NCI-H526 treated with DMSO at 0.1 percent for 48 hours (cell line): ENCODE measurements at regions not wholly inside any gene's neighbourhood (a gene's known extent, or its start where the extent isn't known, plus 50 kb on each side); places are given as distances from the start of the nearest gene placed in this dataset.
"Not testable (repeated sequence)": the region's sequence is repeated elsewhere in the genome, so short reads cannot be mapped to it uniquely, and the experiment has no call there.

Source experiments
- DNase-seq: peaks from one replicate; lab custom pipeline; 2025; lab: John Stamatoyannopoulos, UW

DNA sequence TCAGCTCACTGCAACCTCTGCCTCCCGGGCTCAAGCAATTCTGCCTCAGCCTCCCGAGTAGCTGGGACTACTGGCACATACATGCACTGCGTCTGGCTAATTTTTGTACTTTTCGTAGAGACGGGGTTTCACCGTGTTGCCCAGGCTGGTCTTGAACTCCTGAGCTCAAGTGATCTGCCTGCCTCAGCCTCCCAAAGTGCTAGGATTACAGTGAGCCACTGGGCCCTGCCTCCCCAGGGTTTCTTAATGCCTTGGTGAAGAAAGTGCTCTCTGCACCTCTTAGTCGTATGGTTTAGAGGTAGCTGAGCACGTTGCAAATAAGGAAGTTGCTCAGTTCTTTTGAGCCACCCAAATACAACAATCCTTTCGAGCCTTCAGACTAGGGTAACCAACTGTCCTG is 1098.5 kb downstream of the TBC1D22A start:
- not testable (repeated sequence) for DNase-seq

DNA sequence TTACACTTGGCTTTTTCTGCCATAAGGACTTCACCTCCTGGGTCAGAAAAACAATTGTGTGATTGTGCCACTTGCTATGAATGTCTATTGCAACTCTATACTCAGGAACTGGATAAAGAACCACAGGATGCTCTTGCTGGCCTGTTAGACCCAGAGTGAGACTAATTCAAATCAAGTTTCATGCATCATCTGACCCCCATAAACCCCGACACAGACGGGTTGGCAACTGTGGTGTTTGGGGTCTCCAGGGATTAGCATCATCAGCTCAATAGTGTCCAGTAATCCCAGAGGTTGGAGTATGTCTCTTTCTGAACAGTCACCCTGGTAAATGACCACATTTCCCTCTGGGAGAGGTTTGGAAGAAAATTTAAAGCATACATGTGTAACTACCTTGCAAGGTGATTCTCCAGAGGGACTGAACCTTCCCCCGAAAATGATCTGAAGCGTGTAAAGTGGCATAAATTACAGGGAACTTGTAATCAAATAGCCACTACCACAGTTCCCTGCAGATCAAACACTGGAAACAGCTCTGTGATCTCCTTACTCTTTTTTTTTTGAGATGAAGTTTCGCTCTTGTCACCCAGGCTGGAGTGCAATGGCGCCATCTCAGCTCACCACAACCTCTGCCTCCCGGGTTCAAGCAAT is 1097.6 kb downstream of the TBC1D22A start:
- DNase-seq: no peak

DNA sequence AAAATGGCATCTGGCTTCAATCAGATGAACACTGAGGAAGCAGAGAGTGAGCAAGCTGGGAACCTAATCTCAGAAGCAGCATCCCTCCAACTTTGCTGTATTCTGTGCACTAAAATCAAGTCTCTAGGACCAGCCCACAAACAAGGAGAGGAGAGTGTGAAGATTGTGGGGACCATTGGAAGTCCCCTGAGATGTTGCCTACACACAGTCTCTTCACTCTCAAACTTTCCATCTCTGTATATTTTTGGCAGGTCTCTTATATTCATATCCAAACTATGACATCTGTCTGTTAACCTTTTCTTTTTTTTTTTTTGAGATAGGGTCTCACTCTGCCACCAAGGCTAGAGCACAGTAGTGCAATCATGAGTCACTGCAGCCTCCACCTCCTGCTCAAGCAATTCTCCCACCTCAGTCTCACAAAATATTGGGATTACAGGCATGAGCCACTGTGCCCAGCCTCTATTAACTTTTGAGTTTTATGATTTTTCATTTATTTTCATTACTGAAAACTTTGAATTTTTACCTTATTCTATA is 1096.4 kb downstream of the TBC1D22A start:
- no peak for DNase-seq

DNA sequence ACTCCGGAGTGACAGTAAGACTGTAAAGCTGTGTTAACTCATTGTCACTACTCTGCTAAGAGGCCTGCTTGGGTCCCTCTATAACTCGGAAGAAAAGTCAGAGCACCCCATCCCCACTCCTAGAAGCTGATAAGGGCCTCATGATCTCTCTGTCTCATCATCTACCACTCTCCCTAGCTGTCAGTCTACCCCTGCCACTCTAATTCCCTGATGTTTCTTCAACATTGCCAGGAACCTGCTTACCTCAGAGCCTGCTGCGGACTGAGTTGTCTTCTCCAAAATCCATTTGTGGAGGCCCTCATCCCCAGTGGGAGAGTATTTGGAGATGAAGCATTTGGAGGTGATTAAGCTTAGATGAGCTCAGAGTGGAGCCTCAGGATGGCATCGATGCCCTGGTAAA is 1092.2 kb downstream of the TBC1D22A start:
- DNase-seq: no peak

DNA sequence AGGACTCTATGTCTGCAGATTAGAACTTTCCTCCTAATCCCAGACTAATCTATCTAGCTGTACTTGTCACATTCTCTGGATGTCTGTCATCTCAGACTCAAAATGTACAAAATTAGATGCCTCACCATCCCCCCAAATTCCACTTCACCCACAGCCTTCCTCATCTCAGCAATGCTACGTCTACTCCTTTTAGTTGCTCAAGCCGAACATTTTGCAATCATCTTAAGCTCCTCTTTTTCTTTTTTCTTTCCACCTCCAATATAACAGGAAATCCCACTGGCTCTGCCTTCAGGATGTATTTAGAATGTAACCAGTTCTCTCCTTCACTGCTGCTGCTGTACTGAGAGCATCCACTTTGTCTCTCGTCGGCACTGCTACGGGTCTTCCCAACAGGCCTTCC is 1091.8 kb downstream of the TBC1D22A start:
- DNase-seq: no peak

DNA sequence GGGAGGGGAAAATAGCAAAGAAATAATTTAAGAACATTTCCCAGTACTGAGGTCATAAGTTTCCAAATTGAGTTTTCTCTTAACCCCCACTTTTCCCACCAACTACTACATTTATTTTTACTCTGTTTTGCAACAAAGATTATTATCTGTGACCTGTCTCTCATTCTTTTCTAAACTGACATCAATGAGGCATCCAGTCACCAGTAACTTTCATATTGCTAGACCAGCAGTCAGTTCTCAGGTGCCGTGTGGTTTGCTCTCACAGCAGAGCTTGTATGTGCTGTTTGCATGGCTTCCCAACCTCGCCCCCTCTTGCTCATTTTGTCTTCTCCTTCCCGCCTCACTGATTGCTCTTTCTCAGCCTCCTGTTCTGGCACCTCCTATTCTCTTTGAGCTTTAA is 1091.3 kb downstream of the TBC1D22A start:
- DNase-seq: no peak

DNA sequence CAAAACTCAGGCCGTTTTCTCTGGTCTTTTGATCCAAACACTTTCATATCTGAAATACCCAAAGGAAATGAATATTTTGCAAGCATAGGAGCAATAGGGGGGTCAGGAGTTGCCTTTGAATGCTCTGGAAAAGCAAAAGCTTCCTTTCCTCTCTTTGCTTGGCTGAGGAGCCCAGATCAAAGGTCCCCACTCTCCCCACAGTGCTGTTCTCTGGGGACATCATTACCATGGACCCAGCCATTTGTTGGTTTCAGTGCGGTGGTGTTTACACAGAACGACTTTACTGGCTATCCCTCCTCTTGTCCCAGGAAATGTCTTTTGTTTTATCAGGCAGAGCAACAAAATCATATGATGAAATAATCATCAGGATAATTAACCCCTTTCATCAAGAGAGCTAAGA is 1089.1 kb downstream of the TBC1D22A start:
- no peak for DNase-seq

DNA sequence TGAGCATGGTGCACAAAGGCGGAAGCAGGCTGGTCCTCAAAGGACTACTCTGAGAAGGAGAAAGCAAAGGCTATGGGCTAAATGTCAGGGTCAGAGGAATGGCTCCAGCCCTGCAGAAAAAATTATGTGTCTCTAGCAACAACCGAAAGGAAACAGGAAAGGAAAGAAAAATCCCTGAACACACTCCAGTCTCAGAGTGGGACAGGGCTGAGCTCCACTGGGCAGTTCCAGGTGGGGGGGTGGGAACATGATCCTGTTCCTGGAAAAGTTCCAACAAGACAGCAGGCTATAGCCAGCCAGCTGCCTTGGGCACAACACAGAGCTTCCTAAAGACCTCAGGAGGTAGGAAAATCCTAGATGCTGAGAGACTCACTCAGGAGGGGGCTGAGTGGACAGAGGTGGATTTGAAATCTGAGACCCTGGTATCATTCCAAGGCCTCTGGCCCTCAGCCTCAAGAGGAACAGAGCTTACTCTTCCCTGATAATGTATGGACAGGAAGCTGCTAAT is 1088.2 kb downstream of the TBC1D22A start:
- DNase-seq: no peak

DNA sequence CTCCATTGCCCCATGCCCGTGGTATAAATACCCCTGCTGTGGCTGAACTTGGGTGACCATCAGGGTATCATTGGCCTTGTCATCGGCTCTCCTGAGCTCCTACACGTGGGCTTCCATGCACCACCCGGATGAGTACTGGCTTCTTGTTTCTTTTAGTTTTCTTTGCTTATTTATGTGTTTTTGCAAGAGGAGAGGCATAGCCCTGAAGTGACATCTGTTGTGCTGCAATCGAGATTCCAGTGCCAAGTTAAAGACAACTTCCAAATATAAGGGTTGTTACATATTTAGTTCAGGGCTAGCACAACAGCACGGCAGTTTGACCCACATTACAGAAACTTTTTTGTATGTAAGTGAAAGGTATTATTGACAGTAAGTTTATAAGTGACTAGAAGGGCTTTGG is 1087.1 kb downstream of the TBC1D22A start:
- no peak for DNase-seq

DNA sequence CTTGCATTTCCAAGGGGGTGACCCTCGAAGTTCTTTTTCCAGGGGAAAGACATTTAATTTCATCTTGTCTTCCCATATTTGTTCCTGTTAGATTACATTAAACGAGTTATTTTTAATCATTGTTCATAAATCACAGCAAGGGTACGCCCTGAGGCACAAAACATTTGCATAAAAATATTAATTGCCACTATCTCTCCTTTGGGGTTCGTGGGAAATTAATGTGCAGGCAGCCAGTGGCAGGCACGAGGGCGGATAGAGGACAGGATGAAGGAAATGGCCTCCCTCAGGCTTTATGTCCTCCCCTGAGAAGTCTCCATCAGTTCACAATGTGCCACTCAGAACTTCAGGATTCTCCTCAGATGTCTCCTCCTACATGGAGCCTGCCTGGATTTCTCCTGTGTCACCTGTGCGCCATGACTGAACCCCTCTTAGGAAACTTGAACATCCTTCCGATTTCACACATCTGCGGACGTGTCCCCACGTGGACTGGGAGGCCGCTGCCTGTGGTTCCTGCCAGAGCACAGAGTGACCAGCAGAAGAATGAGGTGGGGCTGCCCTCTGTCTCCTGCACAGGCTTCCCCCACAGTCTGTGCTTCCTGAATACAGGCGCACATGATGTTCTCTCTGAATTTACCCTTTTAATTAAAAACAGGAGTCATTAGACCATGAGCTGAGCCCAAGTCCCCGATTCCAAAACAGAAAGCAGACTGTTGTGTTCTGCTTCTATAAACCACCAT is 1085.9 kb downstream of the TBC1D22A start:
- no peak for DNase-seq

DNA sequence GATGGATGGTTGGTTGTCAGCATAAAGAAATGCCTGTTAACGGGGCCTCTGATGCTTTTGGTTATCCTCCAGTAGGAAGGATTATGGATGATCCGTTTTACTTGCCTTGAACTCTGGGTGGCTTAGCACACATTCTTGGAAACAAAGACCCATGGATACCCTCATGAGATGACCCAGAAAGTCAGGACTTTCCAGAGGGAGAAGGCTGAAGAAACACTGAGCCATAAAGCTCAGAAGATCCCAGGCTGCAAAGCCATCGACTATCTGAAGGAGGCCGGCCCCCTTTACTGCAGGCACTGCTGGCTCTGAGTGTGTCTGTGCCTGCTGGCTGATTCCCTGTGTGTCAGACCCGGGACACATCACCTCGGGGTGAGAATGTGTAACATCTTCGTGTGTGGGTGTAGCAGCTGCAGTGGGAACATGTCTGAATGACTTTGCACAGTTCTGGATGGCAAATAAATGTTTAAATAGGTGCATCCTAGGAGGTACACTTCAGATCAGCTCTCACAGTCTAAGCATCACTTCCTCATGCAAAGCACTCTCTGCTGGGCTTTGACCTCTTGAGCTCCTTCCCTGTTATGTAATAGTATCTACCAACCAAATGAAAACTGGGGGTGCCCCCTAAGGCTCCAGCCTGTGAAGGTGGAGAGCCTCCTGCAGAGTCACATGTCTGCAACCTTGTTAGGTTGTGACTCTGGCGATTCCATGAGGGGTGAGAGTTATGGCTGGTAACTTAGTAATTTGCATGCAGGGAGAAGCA is 1084.9 kb downstream of the TBC1D22A start:
- no peak for DNase-seq

DNA sequence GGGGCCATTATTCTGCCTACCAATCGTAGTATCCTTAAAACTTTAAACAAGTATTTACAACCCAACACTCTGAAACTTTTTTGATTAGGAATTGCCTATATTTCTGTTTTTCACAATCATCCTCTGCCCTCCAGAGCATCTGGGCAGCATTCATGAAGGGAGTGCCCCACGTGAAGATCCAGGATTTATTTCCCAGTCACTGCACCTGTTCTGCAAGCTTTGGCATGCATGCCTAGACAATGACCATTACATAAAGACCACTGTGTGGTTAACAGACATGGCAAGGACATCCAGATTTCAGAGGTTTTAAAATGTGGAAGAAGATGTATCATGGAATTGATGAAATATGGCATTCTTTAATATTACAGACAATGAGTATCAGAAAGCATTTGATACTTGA is 1083.8 kb downstream of the TBC1D22A start:
- DNase-seq: no peak

DNA sequence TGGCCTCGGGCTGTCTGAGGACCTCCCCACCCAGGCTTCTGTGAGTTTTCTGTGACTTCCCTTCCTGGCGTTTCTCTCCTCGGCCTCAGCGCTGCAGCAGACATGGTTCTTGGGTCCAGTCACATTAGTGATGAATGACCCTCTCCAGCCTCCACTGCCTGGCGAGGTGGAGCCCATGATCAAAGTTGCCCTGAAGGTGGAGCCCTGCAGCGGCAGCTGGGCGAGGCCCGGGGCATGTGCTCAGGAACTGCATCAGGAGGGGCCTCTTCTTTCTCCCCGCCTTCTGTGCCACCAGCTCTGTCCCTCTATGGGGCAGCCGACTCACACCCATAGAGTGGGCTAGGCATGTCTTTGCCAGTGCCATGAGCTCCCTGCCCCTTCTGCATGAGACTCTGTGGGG is 1079.7 kb downstream of the TBC1D22A start:
- DNase-seq: no peak

DNA sequence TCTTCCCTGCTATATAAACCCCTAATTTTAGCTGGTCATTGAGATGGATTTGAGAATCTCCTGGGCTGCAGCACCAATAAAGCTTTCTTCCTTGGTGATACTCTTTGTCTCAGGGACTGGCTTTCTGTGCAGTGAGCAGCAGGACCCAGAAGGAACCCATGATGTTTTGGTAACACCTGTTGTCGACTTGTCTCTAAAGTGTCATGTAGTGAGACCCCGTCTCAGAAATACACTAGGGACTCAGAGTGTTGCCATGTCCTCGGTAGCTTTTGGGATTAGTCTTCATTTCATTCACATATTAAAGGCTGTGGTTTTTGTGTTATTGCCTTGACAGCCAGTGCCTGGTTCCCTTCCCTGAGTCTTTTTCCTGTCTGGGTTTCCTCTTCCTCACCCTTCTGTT is 1078.7 kb downstream of the TBC1D22A start:
- no peak for DNase-seq

DNA sequence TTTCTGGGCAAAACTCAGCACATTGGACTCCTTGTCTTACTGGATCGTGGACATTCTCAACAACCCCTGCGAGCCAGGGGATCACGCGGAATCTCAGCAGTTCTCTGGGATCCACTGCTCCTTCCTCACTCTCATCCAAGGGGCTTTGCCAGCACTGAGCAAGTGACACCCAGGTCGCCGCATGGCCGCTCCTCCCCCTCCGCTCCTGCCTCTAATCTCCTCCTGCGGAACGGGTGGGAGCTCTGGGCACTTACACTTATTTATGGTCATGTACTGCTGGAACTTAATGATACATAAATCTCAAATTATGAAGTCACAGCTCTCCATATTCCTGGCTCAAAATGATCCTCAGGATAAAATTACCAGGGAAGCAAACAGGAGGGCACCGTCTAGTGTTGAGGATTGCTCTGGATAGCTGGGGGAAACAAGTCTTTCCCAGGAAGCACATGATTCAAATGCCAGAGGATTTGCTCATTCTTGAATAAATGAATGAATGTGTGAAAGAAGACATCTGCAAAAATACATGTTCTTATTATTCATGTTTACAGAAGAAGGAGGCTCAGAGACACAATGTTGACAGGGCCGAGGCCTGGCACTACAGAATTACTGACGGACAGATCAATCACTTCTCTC is 1077.3 kb downstream of the TBC1D22A start:
- no peak for DNase-seq

DNA sequence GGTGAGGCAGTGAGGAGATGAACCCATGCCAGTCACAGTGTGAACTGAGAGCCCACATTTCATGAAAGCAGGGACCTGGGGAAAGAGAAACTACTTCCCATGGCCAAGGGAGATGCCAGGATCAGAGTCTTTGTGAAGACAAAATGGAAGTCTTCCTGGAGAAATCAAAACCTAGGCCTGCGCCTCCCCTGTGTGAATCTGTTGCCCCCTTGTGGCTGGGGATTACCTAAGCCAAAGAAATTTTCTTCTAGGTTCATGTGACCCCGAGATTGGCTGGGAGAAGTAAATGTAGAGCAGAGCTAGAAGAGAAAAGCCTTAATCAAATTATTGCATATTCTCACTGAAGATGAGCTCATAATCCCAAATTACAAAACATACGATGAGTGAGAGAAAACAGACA is 1075.3 kb downstream of the TBC1D22A start:
- DNase-seq: no peak

DNA sequence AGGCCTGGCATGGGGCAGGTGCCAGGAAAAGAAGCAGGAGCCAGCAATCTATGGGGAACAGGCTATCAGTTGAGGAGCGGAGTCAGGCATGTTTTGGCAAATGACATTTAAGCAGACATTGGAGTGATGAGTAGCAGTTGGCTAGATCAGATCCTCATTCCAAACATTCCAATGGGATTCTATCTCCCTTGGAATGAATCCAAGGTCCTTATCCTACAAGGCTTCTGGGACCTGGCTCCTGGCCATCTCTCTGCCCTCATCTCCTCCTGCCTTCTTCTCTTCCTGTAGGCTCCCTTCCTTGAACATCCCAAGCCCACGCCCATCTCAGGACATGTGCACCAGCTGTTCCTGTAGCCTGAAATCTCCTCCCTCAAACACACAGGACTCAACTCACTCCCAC is 1074.5 kb downstream of the TBC1D22A start:
- no peak for DNase-seq

DNA sequence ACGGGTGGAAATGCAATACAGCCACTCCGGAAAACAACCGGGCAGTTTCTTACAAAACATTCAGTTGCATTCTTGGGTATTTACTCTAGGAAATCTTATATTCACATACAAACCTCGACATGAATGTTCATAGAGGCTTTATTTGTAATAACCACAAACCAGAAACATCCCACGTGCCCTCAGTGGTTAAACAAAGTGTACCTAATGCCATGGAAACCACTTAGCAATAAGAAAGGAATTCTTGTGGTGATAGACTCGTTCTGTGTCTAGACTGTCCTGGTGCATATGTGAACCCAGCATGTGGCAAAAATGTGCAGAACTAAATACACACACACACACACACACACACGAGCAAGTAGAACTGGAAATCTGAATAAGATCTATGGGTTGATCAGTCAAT is 1073.3 kb downstream of the TBC1D22A start:
- no peak for DNase-seq

DNA sequence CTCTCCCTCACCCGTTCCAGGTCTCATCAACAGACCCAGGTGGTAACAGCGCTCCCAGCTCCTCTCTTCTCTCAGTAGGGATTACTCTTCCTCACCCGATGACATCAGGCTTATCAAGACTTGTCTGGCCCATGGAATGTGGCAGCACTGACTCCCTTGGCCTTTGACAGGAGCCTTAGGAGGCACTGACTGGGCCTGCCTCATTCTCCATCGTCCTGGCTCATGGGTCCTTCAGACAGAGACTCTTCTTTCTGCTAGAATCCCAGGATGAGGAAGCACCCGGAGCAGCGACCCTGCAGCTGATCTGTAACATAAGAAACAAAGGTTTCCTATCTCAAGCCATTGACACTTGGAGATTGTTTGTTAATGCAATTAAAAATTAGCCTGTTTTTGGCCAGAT is 1063.6 kb downstream of the TBC1D22A start:
- no peak for DNase-seq

DNA sequence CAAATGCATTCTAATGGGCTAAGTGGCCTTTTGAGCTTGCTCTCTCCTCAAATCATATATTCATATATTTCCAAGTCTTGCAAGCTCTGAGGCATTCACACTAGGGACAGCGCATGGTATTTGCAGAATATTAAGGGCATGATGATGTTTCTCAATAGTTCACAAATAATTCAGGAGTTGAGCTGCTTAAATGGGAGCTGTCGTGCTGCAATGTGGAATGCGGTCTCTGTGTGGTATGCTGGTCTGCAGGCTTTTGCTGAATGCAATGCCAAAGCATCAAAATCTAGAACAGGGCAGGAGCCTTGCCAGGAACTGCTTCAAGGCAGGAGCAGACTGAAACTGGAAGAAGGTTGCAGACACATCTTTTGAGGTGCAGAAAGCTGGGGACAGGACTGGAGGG is 1060.0 kb downstream of the TBC1D22A start:
- DNase-seq: no peak

DNA sequence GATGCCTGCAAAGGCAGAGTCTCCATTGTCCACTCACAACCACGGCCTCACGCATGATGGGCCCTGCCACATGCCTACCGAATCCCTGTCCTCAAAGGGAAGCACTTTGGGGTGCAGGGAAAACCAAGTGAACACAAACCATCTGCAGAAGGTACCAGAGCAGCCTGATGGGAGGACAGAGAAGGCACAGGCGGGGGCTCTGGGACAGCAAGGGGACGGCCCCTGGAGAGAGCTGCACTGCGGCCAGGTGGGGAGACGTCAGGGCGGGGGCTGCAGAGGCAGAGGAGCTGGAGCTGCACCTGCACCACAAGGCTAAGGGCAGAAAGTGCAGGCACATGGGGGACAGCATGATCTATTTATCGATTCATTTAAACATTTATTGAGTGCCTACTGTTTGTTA is 1056.0 kb downstream of the TBC1D22A start:
- no peak for DNase-seq

DNA sequence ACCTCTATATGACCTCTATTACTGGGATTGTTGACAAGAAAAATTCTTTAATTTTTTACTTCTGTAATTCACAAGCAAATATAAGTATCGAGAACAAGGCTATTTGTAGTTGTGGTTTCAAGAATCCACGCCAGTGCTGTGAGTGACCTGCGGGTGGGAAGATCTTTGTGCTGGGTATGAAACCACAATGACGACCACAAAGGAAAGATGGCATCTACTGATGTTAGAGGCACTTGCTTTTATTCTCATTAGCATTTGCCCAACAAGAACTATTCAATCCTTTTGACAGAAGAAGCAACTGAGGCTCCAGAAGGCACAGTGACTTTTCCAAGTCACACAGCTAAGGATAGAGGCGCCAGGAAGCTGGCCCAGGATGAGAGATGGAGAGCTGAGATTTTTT is 1054.9 kb downstream of the TBC1D22A start:
- DNase-seq: no peak
